ENCODE measurements at regions not wholly inside any gene's neighbourhood (a gene's known extent, or its start where the extent isn't known, plus 50 kb on each side); places are given as distances from the start of the nearest gene placed in this dataset.

DNA sequence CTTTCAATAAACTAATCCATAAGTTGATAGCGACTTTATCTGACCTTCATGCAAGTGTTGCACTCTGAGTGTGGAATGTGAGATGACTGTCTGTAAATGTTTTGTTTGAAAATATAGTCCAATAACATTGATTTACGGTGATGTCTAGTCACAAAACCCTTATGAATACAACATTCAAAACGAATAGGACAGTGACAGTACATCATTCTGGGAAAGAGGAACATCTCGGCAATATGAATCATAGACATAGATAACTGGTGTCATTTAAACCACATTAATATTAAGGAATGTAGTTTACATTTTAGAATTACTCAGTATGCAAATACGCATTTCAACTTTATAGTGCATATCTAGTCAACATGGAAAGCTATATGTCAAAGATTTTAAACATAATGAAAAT lies 1311.6 kb upstream of the ADGRL4 start:
- TF ChIP-seq POLR2A (IDR thresholded peaks at IDR 0.05) (no peak), POLR2AphosphoS5 (IDR thresholded peaks at IDR 0.05) (no peak)
- TF ChIP-seq, protein P1, sequence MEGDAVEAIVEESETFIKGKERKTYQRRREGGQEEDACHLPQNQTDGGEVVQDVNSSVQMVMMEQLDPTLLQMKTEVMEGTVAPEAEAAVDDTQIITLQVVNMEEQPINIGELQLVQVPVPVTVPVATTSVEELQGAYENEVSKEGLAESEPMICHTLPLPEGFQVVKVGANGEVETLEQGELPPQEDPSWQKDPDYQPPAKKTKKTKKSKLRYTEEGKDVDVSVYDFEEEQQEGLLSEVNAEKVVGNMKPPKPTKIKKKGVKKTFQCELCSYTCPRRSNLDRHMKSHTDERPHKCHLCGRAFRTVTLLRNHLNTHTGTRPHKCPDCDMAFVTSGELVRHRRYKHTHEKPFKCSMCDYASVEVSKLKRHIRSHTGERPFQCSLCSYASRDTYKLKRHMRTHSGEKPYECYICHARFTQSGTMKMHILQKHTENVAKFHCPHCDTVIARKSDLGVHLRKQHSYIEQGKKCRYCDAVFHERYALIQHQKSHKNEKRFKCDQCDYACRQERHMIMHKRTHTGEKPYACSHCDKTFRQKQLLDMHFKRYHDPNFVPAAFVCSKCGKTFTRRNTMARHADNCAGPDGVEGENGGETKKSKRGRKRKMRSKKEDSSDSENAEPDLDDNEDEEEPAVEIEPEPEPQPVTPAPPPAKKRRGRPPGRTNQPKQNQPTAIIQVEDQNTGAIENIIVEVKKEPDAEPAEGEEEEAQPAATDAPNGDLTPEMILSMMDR (IDR thresholded peaks at IDR 0.05), result no peak

All from breast epithelium (tissue), 3 donors.